Transverse colon (tissue), 4 donors: ENCODE measurements at regions not wholly inside any gene's neighbourhood (a gene's known extent, or its start where the extent isn't known, plus 50 kb on each side); places are given as distances from the start of the nearest gene placed in this dataset.

Experiments used
- CTCF ChIP-seq, 5 experiments: fragments of 200-600 bp in 3 of 5; fragments of 450-650 bp in 2 of 5; sonication (generic) in 3 of 5; IDR thresholded peaks; 1 replicate in 2 of 5; 2 replicates in 3 of 5; pipeline ENCODE4 v1.5.1; 2016 to 2017; ENCODE audit warnings: antibody characterized with exemption in 5 of 5, inconsistent platforms in 3 of 5, mild to moderate bottlenecking in 2 of 5, moderate library complexity in 1 of 5
- EP300 ChIP-seq: sonication (generic); formaldehyde crosslinking; IDR thresholded peaks from one replicate; pipeline ENCODE4 v1.6.1; 2017; ENCODE audit warnings: antibody characterized with exemption, low read depth
- POLR2A ChIP-seq: fragments of 450-650 bp; IDR thresholded peaks from one replicate; pipeline ENCODE4 v1.6.1; 2016; ENCODE audit warnings: antibody characterized with exemption, mild to moderate bottlenecking, moderate library complexity
- POLR2AphosphoS5 ChIP-seq, 3 donors: sonication (generic); formaldehyde crosslinking; IDR thresholded peaks; one replicate each; pipeline ENCODE4 v1.6.1; 2016; ENCODE audit warnings: antibody characterized with exemption in 3 of 3

GRCh38 chr22:49670456-49671330 is 157.0 kb downstream of the BRD1 start:
- TF ChIP-seq EP300 (no peak), CTCF (IDR thresholded peaks at IDR 0.05) (no peak), POLR2AphosphoS5 (IDR thresholded peaks at IDR 0.05) (no peak), POLR2A (no peak)
